ENCODE measurements at regions not wholly inside any gene's neighbourhood (a gene's known extent, or its start where the extent isn't known, plus 50 kb on each side); places are given as distances from the start of the nearest gene placed in this dataset.

DNA sequence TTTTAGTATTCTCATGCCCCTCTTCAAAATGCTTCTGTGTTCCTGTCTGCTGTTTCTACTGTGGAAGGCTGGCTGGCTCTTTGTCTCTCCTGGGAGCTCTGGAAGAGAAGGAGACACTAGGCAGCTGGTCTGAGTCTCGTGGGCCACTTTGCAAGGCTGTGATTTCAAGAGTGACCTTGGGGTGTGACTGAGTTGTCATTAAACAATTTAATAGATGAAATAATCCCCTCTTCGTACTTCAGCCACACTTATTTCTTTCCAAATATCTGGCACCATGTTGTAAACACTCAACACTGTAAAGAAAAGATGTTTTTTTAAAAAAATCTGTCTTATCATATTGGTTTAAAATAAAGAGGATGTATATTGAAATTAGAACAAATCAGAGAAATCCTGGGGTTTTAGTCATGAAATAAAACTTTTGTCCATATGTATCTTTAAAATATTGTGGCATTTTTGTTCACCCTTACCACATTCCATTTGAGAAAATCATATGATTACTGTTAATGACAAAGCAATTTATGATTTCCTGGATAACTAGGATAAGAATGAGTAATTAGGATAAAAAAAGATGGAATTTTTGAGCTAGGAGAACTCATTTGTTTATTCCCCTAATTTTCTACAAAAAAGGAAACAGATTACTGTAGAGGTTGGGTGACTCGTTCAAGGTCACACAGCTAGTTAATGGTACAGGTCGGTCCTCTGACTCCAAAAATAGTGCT, 200.8 kb downstream of the MAT2B start:
- no peaks in the 10 kb centered on the region for H3K36me3 Mint-ChIP-seq (ENCODE audit: low read depth)
- H3K4me1 Mint-ChIP-seq (ENCODE audit: low read depth) = no peaks in the 10 kb centered on the region
- H3K27ac Mint-ChIP-seq (ENCODE audit: unreplicated experiment) = no peak overlapping the region
- H3K27me3 Mint-ChIP-seq (ENCODE audit: low read depth) = no peaks in the 10 kb centered on the region
- H3K9me3 Mint-ChIP-seq (ENCODE audit: low read depth) = no peaks in the 10 kb centered on the region
- no peak for DNase-seq (ENCODE audit: low spot score)
- H3K4me3 Mint-ChIP-seq (ENCODE audit: unreplicated experiment) = no peak overlapping the region
- TF ChIP-seq, protein P1, sequence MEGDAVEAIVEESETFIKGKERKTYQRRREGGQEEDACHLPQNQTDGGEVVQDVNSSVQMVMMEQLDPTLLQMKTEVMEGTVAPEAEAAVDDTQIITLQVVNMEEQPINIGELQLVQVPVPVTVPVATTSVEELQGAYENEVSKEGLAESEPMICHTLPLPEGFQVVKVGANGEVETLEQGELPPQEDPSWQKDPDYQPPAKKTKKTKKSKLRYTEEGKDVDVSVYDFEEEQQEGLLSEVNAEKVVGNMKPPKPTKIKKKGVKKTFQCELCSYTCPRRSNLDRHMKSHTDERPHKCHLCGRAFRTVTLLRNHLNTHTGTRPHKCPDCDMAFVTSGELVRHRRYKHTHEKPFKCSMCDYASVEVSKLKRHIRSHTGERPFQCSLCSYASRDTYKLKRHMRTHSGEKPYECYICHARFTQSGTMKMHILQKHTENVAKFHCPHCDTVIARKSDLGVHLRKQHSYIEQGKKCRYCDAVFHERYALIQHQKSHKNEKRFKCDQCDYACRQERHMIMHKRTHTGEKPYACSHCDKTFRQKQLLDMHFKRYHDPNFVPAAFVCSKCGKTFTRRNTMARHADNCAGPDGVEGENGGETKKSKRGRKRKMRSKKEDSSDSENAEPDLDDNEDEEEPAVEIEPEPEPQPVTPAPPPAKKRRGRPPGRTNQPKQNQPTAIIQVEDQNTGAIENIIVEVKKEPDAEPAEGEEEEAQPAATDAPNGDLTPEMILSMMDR (IDR thresholded peaks at IDR 0.05) = no peak

DNA sequence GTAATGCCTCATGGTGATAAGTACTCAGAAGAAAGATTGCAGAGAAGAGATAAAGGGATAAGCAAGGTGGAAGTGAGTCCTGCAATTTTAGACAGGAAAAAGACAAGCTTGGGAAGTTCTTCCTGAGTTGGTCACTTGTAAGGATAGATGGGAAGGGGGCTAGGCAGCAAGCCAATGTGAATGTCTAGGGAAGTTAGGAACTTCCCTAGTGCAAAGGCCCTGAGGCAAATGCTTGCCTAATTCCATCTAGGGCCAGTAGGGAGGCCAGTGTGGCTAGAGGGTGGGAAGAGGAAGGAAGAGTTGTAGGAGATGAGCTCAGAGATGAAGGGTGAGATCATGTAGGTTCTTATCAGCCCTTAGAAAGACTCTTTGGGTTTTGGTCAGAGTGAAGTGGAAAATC, 206.6 kb downstream of the MAT2B start:
- Mint-ChIP-seq H3K36me3 (ENCODE audit: low read depth) (no peaks in the 10 kb centered on the region), H3K27me3 (ENCODE audit: low read depth) (peaks cover 2% of the 10 kb centered on the region), H3K4me1 (ENCODE audit: low read depth) (no peaks in the 10 kb centered on the region), H3K4me3 (ENCODE audit: unreplicated experiment) (no peak overlapping the region), H3K9me3 (ENCODE audit: low read depth) (peaks cover 6% of the 10 kb centered on the region), H3K27ac (ENCODE audit: unreplicated experiment) (no peak overlapping the region)
- TF ChIP-seq, protein P1 (IDR thresholded peaks at IDR 0.05) = no peak
- DNase-seq (ENCODE audit: low spot score) = no peak

DNA sequence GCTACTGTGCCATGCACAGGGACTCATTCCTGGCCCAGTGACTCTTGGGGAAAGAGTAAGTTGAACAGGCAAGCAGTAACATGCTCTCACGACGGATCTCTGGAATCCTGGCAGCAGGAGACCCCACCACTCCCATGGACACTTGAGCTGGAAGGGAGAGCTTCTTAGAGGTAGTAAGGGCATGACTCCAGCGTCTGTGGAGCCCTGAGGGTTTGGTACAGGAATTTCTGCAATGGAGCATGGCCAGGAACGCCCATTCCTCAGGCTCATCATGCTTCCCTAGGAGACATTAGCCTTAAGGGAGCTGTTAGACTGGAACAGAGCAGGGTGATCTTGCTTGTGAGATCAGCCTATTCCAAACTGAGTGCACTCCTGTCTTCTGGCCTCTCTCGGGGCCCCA, 212.9 kb downstream of the MAT2B start:
- DNase-seq (ENCODE audit: low spot score) = no peak
- Mint-ChIP-seq H3K4me3 (ENCODE audit: unreplicated experiment) (no peak overlapping the region), H3K4me1 (ENCODE audit: low read depth) (no peaks in the 10 kb centered on the region), H3K27ac (ENCODE audit: unreplicated experiment) (no peak overlapping the region), H3K36me3 (ENCODE audit: low read depth) (no peaks in the 10 kb centered on the region), H3K9me3 (ENCODE audit: low read depth) (peaks cover 6% of the 10 kb centered on the region), H3K27me3 (ENCODE audit: low read depth) (no peaks in the 10 kb centered on the region)
- TF ChIP-seq, protein P1 (IDR thresholded peaks at IDR 0.05) = no peak

DNA sequence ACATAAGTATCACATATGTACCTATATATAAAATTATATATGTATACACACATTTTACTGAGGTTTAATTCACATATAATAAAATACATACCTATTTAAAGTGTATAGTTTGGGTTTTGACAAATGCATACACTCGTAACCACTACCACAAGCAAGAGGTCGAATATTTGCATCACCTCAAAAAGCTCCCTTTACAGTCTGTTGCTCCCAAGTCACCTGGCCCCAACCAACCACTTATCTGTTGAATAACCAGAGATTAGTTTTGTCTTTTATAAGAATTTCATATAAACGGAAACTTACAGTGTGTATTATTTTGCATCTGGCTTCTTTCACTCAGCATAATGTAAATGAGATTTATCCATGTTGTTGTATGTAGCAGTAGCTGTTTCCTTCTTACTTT, 218.9 kb downstream of the MAT2B start:
- H3K4me3 Mint-ChIP-seq (ENCODE audit: unreplicated experiment) = no peak overlapping the region
- H3K4me1 Mint-ChIP-seq (ENCODE audit: low read depth) = no peaks in the 10 kb centered on the region
- no peaks in the 10 kb centered on the region for H3K36me3 Mint-ChIP-seq (ENCODE audit: low read depth)
- TF ChIP-seq, protein P1 (IDR thresholded peaks at IDR 0.05) = no peak
- DNase-seq (ENCODE audit: low spot score) = no peak
- H3K9me3 Mint-ChIP-seq (ENCODE audit: low read depth) = no peaks in the 10 kb centered on the region
- no peak overlapping the region for H3K27ac Mint-ChIP-seq (ENCODE audit: unreplicated experiment)
- no peaks in the 10 kb centered on the region for H3K27me3 Mint-ChIP-seq (ENCODE audit: low read depth)

DNA sequence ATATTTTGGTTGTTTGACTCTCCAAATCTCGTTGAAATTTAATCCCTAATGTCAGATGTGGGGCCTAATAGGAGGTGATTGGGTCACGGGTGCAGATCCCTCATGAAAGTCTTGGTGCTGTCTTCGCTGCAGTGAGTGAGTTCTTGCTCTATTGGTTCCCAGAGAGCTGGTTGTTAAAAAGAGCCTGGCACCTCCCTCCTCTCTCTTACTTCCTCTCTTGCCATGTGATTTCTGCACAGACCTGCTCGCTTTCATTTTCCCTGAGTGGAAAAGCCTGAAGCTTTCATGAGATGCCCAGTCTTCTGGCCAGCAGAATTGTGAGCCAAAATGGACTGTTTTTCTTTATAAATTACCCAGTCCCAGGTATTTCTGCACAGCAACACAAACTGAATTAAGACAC, 221.6 kb downstream of the MAT2B start:
- peaks cover 2% of the 10 kb centered on the region for H3K27me3 Mint-ChIP-seq (ENCODE audit: low read depth)
- H3K27ac Mint-ChIP-seq (ENCODE audit: unreplicated experiment) = no peak overlapping the region

More for the DNA sequence above, 221.6 kb downstream of the MAT2B start:
- DNase-seq (ENCODE audit: low spot score) = no peak
- Mint-ChIP-seq H3K4me3 (ENCODE audit: unreplicated experiment) (no peak overlapping the region), H3K4me1 (ENCODE audit: low read depth) (no peaks in the 10 kb centered on the region), H3K9me3 (ENCODE audit: low read depth) (no peaks in the 10 kb centered on the region), H3K36me3 (ENCODE audit: low read depth) (no peaks in the 10 kb centered on the region)
- TF ChIP-seq, protein P1 (IDR thresholded peaks at IDR 0.05) = no peak
